CD8-positive, alpha-beta memory T cell (primary cell): ENCODE measurements at regions not wholly inside any gene's neighbourhood (a gene's known extent, or its start where the extent isn't known, plus 50 kb on each side); places are given as distances from the start of the nearest gene placed in this dataset.

Source experiments
- CTCF ChIA-PET: fragments of 350-600 bp; sonication (Branson Sonifier 250); formaldehyde crosslinking; loops from one replicate; lab custom pipeline; 2021; ENCODE audit warnings: antibody characterized with exemption; lab: Charles Lee
- POLR2A ChIA-PET: fragments of 350-600 bp; sonication (Branson Sonifier 250); formaldehyde crosslinking; loops from one replicate; lab custom pipeline; 2021; ENCODE audit warnings: antibody characterized with exemption; lab: Charles Lee
- DNase-seq, 5 donors: peaks; one replicate each; pipeline versions ENCODE4 v3.0.0 to v3.0.0-alpha.2; 2020 to 2022; ENCODE audit warnings: mixed read lengths in 1 of 5
- H3K27ac ChIP-seq: one replicate; pipeline ENCODE4 v1.7.0; 2013; ENCODE audit warnings: low read depth, mild to moderate bottlenecking, low read length, moderate library complexity
- H3K27me3 ChIP-seq: 2 replicates; pipeline ENCODE4 v1.7.0; 2013; ENCODE audit warnings: low read length, mild to moderate bottlenecking; ENCODE audit not compliant: insufficient read depth, poor library complexity, severe bottlenecking
- H3K36me3 ChIP-seq: 2 replicates; pipeline ENCODE4 v1.7.0; 2013; ENCODE audit warnings: mild to moderate bottlenecking, low read length, moderate library complexity; ENCODE audit not compliant: insufficient read depth
- H3K4me1 ChIP-seq: 2 replicates; pipeline ENCODE4 v1.7.0; 2013; ENCODE audit warnings: mild to moderate bottlenecking, low read length, moderate library complexity; ENCODE audit not compliant: insufficient read depth
- H3K4me3 ChIP-seq: 2 replicates; pipeline ENCODE4 v1.7.0; 2013; ENCODE audit warnings: mild to moderate bottlenecking, low read length
- H3K9me3 ChIP-seq: 2 replicates; pipeline ENCODE4 v1.7.0; 2013; ENCODE audit warnings: mild to moderate bottlenecking, low read length
- H3K27ac Mint-ChIP-seq, 8 donors: one replicate each; pipeline ENCODE4 v1.8.0; 2020 to 2021; ENCODE audit warnings: mixed read lengths in 8 of 8, mild to moderate bottlenecking in 6 of 8, inconsistent platforms in 3 of 8, moderate library complexity in 3 of 8
- H3K27me3 Mint-ChIP-seq, 2 donors: one replicate each; pipeline ENCODE4 v1.8.0; 2020 to 2021; ENCODE audit warnings: mixed read lengths in 2 of 2, mild to moderate bottlenecking in 1 of 2, moderate library complexity in 1 of 2
- H3K36me3 Mint-ChIP-seq, 3 donors: one replicate each; pipeline ENCODE4 v1.8.0; 2020 to 2021; ENCODE audit warnings: mixed read lengths in 3 of 3, inconsistent platforms in 1 of 3, mild to moderate bottlenecking in 1 of 3
- H3K4me1 Mint-ChIP-seq, 3 donors: one replicate each; pipeline ENCODE4 v1.8.0; 2020 to 2021; ENCODE audit warnings: mixed read lengths in 3 of 3, inconsistent platforms in 1 of 3, mild to moderate bottlenecking in 1 of 3
- H3K4me3 Mint-ChIP-seq, 7 donors: one replicate each; pipeline ENCODE4 v1.8.0; 2020 to 2021; ENCODE audit warnings: mixed read lengths in 7 of 7, mild to moderate bottlenecking in 6 of 7, moderate library complexity in 4 of 7, inconsistent platforms in 2 of 7
- H3K9me3 Mint-ChIP-seq, 5 donors: one replicate each; pipeline ENCODE4 v1.8.0; 2020 to 2022; ENCODE audit warnings: mixed read lengths in 5 of 5, mild to moderate bottlenecking in 3 of 5, moderate library complexity in 2 of 5, inconsistent platforms in 1 of 5

- ChIA-PET CTCF (no interaction called here), POLR2A (no interaction called here)
- H3K27ac Mint-ChIP-seq, result no peak overlapping the region
- H3K36me3 ChIP-seq, result no peaks in the 10 kb centered on the region
- H3K9me3 ChIP-seq, result no peaks in the 10 kb centered on the region
- no peak overlapping the region for H3K4me3 Mint-ChIP-seq
- DNase-seq, result no peak
- peaks cover 5 to 26% (median 16%) of the 10 kb centered on the region in 5 donors for H3K9me3 Mint-ChIP-seq
- no peak overlapping the region for H3K27ac ChIP-seq
- no peaks in the 10 kb centered on the region for H3K27me3 Mint-ChIP-seq
- H3K4me1 Mint-ChIP-seq, result no peaks in the 10 kb centered on the region
- no peak overlapping the region for H3K4me3 ChIP-seq
- H3K36me3 Mint-ChIP-seq, result no peaks in the 10 kb centered on the region
- H3K27me3 ChIP-seq, result no peaks in the 10 kb centered on the region
- no peaks in the 10 kb centered on the region for H3K4me1 ChIP-seq
Observed at GRCh38 chr5:97364731-97365130, 181.7 kb upstream of the RIOK2 start.

- Mint-ChIP-seq H3K36me3 (no peaks in the 10 kb centered on the region), H3K4me3 (no peak overlapping the region), H3K27ac (no peak overlapping the region), H3K9me3 (peaks cover 6 to 23% (median 18%) of the 10 kb centered on the region in 5 donors), H3K27me3 (no peaks in the 10 kb centered on the region), H3K4me1 (no peaks in the 10 kb centered on the region)
- no peaks in the 10 kb centered on the region for H3K9me3 ChIP-seq
- CTCF ChIA-PET, result no interaction called here
- no peaks in the 10 kb centered on the region for H3K27me3 ChIP-seq
- POLR2A ChIA-PET, result no interaction called here
- no peaks in the 10 kb centered on the region for H3K4me1 ChIP-seq
- no peak overlapping the region for H3K4me3 ChIP-seq
- no peak for DNase-seq
- H3K27ac ChIP-seq, result no peak overlapping the region
- no peaks in the 10 kb centered on the region for H3K36me3 ChIP-seq
Observed at GRCh38 chr5:97365163-97365845, 182.3 kb upstream of the RIOK2 start.

GRCh38 chr5:97365918-97366317, 182.9 kb upstream of the RIOK2 start:
- POLR2A ChIA-PET, result no interaction called here
- H3K4me1 Mint-ChIP-seq, result no peaks in the 10 kb centered on the region
- Histone ChIP-seq H3K27ac (no peak overlapping the region), H3K27me3 (no peaks in the 10 kb centered on the region), H3K9me3 (no peaks in the 10 kb centered on the region), H3K36me3 (no peaks in the 10 kb centered on the region), H3K4me1 (no peaks in the 10 kb centered on the region), H3K4me3 (no peak overlapping the region)
- H3K9me3 Mint-ChIP-seq, result peaks cover 5 to 23% (median 16%) of the 10 kb centered on the region in 5 donors
- no peak for DNase-seq
- H3K4me3 Mint-ChIP-seq, result no peak overlapping the region
- H3K36me3 Mint-ChIP-seq, result no peaks in the 10 kb centered on the region
- no peaks in the 10 kb centered on the region for H3K27me3 Mint-ChIP-seq
- H3K27ac Mint-ChIP-seq, result no peak overlapping the region
- CTCF ChIA-PET, result no interaction called here

- Histone ChIP-seq H3K4me3 (no peak overlapping the region), H3K9me3 (no peaks in the 10 kb centered on the region), H3K4me1 (no peaks in the 10 kb centered on the region), H3K36me3 (no peaks in the 10 kb centered on the region), H3K27me3 (no peaks in the 10 kb centered on the region), H3K27ac (no peak overlapping the region)
- Mint-ChIP-seq H3K4me3 (no peak overlapping the region), H3K4me1 (no peaks in the 10 kb centered on the region), H3K9me3 (peaks cover 1 to 19% (median 12%) of the 10 kb centered on the region in 5 donors), H3K36me3 (no peaks in the 10 kb centered on the region), H3K27ac (no peak overlapping the region), H3K27me3 (no peaks in the 10 kb centered on the region)
- DNase-seq, result no peak
- POLR2A ChIA-PET, result no interaction called here
- CTCF ChIA-PET, result no interaction called here
Observed at GRCh38 chr5:97375959-97376358, 192.9 kb upstream of the RIOK2 start.

- Mint-ChIP-seq H3K4me3 (no peak overlapping the region), H3K4me1 (no peaks in the 10 kb centered on the region), H3K9me3 (peaks cover 0 to 15% (median 10%) of the 10 kb centered on the region in 5 donors), H3K27me3 (no peaks in the 10 kb centered on the region), H3K27ac (no peak overlapping the region), H3K36me3 (no peaks in the 10 kb centered on the region)
- no peaks in the 10 kb centered on the region for H3K9me3 ChIP-seq
- no peak overlapping the region for H3K4me3 ChIP-seq
- H3K36me3 ChIP-seq, result no peaks in the 10 kb centered on the region
- no peaks in the 10 kb centered on the region for H3K4me1 ChIP-seq
- DNase-seq, result no peak
- H3K27me3 ChIP-seq, result no peaks in the 10 kb centered on the region
- POLR2A ChIA-PET, result no interaction called here
- H3K27ac ChIP-seq, result no peak overlapping the region
- CTCF ChIA-PET, result no interaction called here
Observed at GRCh38 chr5:97377582-97377981, 194.5 kb upstream of the RIOK2 start.

GRCh38 chr5:97383996-97384395, 200.9 kb upstream of the RIOK2 start:
- no peak overlapping the region for H3K4me3 ChIP-seq
- H3K36me3 ChIP-seq, result no peaks in the 10 kb centered on the region
- no peaks in the 10 kb centered on the region for H3K27me3 Mint-ChIP-seq
- H3K4me3 Mint-ChIP-seq, result no peak overlapping the region
- no peak overlapping the region for H3K27ac ChIP-seq
- H3K4me1 Mint-ChIP-seq, result no peaks in the 10 kb centered on the region
- H3K27me3 ChIP-seq, result no peaks in the 10 kb centered on the region
- no peaks in the 10 kb centered on the region for H3K4me1 ChIP-seq
- no peak overlapping the region for H3K27ac Mint-ChIP-seq
- no peaks in the 10 kb centered on the region for H3K9me3 ChIP-seq
- H3K36me3 Mint-ChIP-seq, result no peaks in the 10 kb centered on the region
- DNase-seq, result no peak
- peaks cover 0 to 29% (median 2%) of the 10 kb centered on the region in 5 donors for H3K9me3 Mint-ChIP-seq
- ChIA-PET POLR2A (no interaction called here), CTCF (no interaction called here)

- no peaks in the 10 kb centered on the region for H3K36me3 Mint-ChIP-seq
- DNase-seq, result no peak
Observed at GRCh38 chr5:97388794-97389193, 205.7 kb upstream of the RIOK2 start.

GRCh38 chr5:97400537-97400936, 217.5 kb upstream of the RIOK2 start:
- ChIA-PET CTCF (no interaction called here), POLR2A (no interaction called here)
- no peaks in the 10 kb centered on the region for H3K36me3 ChIP-seq

More at GRCh38 chr5:97388794-97389193, 205.7 kb upstream of the RIOK2 start:
- Mint-ChIP-seq H3K4me3 (no peak overlapping the region), H3K27ac (no peak overlapping the region), H3K27me3 (no peaks in the 10 kb centered on the region), H3K9me3 (peaks cover 0 to 24% (median 3%) of the 10 kb centered on the region in 5 donors), H3K4me1 (no peaks in the 10 kb centered on the region)
- Histone ChIP-seq H3K36me3 (no peaks in the 10 kb centered on the region), H3K27me3 (no peaks in the 10 kb centered on the region), H3K4me1 (no peaks in the 10 kb centered on the region), H3K9me3 (no peaks in the 10 kb centered on the region), H3K4me3 (no peak overlapping the region), H3K27ac (no peak overlapping the region)
- ChIA-PET POLR2A (no interaction called here), CTCF (no interaction called here)

More at GRCh38 chr5:97400537-97400936, 217.5 kb upstream of the RIOK2 start:
- H3K4me1 ChIP-seq, result no peaks in the 10 kb centered on the region
- no peak overlapping the region for H3K27ac ChIP-seq
- no peaks in the 10 kb centered on the region for H3K4me1 Mint-ChIP-seq
- H3K27me3 Mint-ChIP-seq, result no peaks in the 10 kb centered on the region
- H3K27me3 ChIP-seq, result no peaks in the 10 kb centered on the region
- H3K27ac Mint-ChIP-seq, result no peak overlapping the region
- DNase-seq, result no peak
- no peaks in the 10 kb centered on the region for H3K9me3 ChIP-seq
- H3K4me3 Mint-ChIP-seq, result no peak overlapping the region
- H3K36me3 Mint-ChIP-seq, result no peaks in the 10 kb centered on the region
- no peak overlapping the region for H3K4me3 ChIP-seq
- peaks cover 0 to 4% (median 2%) of the 10 kb centered on the region in 5 donors for H3K9me3 Mint-ChIP-seq
